Breast epithelium (tissue), 3 donors: ENCODE measurements at regions not wholly inside any gene's neighbourhood (a gene's known extent, or its start where the extent isn't known, plus 50 kb on each side); places are given as distances from the start of the nearest gene placed in this dataset.

Source experiments
- POLR2A ChIP-seq: fragments of 450-650 bp; IDR thresholded peaks from one replicate; pipeline ENCODE4 v1.6.1; 2016; ENCODE audit warnings: antibody characterized with exemption, mild to moderate bottlenecking, moderate library complexity
- POLR2AphosphoS5 ChIP-seq, 3 donors: sonication (generic); formaldehyde crosslinking; IDR thresholded peaks; one replicate each; pipeline ENCODE4 v1.6.1; 2017; ENCODE audit warnings: antibody characterized with exemption in 3 of 3
- TF ChIP-seq, protein P1 (sequence below), 3 donors: fragments of 450-650 bp; IDR thresholded peaks; one replicate each; pipeline ENCODE4 v1.5.1; 2016 to 2017; ENCODE audit warnings: antibody characterized with exemption in 3 of 3, mild to moderate bottlenecking in 3 of 3, moderate library complexity in 3 of 3

DNA sequence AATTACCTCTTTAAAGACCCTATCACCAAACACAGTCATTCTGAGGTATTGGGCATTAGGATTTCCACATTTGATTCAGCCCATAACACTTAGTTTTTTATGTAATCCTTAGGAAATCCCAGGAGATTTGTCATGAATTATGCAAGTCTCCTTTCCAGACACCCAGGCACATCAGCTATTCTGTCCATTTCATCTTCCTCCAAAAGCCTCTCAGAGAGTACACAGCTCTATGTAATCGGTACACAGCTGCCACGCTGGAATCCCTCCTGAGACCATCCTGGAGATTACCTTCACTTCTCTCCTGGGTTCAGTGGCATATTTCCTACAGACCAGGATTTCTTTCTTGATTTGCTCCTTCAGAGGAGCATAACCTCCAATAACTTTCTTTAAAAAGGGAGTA, 2309.8 kb upstream of the WWC1 start:
- TF ChIP-seq, protein P1, sequence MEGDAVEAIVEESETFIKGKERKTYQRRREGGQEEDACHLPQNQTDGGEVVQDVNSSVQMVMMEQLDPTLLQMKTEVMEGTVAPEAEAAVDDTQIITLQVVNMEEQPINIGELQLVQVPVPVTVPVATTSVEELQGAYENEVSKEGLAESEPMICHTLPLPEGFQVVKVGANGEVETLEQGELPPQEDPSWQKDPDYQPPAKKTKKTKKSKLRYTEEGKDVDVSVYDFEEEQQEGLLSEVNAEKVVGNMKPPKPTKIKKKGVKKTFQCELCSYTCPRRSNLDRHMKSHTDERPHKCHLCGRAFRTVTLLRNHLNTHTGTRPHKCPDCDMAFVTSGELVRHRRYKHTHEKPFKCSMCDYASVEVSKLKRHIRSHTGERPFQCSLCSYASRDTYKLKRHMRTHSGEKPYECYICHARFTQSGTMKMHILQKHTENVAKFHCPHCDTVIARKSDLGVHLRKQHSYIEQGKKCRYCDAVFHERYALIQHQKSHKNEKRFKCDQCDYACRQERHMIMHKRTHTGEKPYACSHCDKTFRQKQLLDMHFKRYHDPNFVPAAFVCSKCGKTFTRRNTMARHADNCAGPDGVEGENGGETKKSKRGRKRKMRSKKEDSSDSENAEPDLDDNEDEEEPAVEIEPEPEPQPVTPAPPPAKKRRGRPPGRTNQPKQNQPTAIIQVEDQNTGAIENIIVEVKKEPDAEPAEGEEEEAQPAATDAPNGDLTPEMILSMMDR (IDR thresholded peaks at IDR 0.05): no peak
- TF ChIP-seq POLR2A: no peak
- no peak for TF ChIP-seq POLR2AphosphoS5 (IDR thresholded peaks at IDR 0.05)
